Activated T-cell treated with anti-CD3 and anti-CD28 coated beads, Interleukin-2, amount 50 U/mL, for 72 hours (primary cell): ENCODE measurements at regions not wholly inside any gene's neighbourhood (a gene's known extent, or its start where the extent isn't known, plus 50 kb on each side); places are given as distances from the start of the nearest gene placed in this dataset.
A peak's percentile ranks its signal among the peaks of the same experiment; 100 is the strongest.
"Not testable (repeated sequence)": the region's sequence is repeated elsewhere in the genome, so short reads cannot be mapped to it uniquely, and the experiment has no call there.

ENCODE experiments used
- ATAC-seq, 2 donors: fragments of 150-1000 bp; cut with Tn5 transposase; replicated peaks in 1 of 2; 2 replicates each; pipeline ENCODE4 v1.10.0; 2021; ENCODE audit warnings: moderate library complexity in 2 of 2, mild to moderate bottlenecking in 1 of 2
- DNase-seq, 2 donors: peaks; one replicate each; pipeline ENCODE4 v3.0.0; 2021 to 2022; ENCODE audit warnings: mixed read lengths in 1 of 2
- H3K27ac Mint-ChIP-seq: one replicate; pipeline ENCODE4 v1.8.0; 2022; ENCODE audit warnings: mild to moderate bottlenecking, moderate library complexity, mixed read lengths
- H3K27me3 Mint-ChIP-seq: one replicate; pipeline ENCODE4 v1.8.0; 2022; ENCODE audit warnings: low read depth, mixed read lengths
- H3K36me3 Mint-ChIP-seq, 2 donors: one replicate each; pipeline ENCODE4 v1.8.0; 2022; ENCODE audit warnings: mixed read lengths in 2 of 2, mild to moderate bottlenecking in 1 of 2; ENCODE audit not compliant: insufficient read depth in 2 of 2
- H3K4me1 Mint-ChIP-seq: one replicate; pipeline ENCODE4 v1.8.0; 2022; ENCODE audit warnings: low read depth, mixed read lengths
- H3K4me3 Mint-ChIP-seq, 2 donors: one replicate each; pipeline ENCODE4 v1.8.0; 2022; ENCODE audit warnings: mild to moderate bottlenecking in 2 of 2, mixed read lengths in 2 of 2, moderate library complexity in 2 of 2
- H3K9me3 Mint-ChIP-seq, 2 donors: one replicate each; pipeline ENCODE4 v1.8.0; 2022; ENCODE audit warnings: mixed read lengths in 2 of 2

- Mint-ChIP-seq H3K27ac (no peak overlapping the region), H3K36me3 (no peaks in the 10 kb centered on the region), H3K4me3 (peak overlapping the region; percentile 30 to 44), H3K27me3 (peaks cover under 1% of the 10 kb centered on the region), H3K9me3 (no peaks in the 10 kb centered on the region), H3K4me1 (no peaks in the 10 kb centered on the region)
- DNase-seq (no peak), ATAC-seq (no peak)
These were observed 196.6 kb downstream of the MSX2 start for GRCh38 chr5:174920906-174921550.

GRCh38 chr5:174919351-174919750 lies 195.0 kb downstream of the MSX2 start:
- Mint-ChIP-seq H3K27ac (no peak overlapping the region), H3K4me3 (no peak overlapping the region), H3K36me3 (no peaks in the 10 kb centered on the region), H3K4me1 (no peaks in the 10 kb centered on the region), H3K27me3 (peaks cover 8% of the 10 kb centered on the region), H3K9me3 (no peaks in the 10 kb centered on the region)
- ATAC-seq (no peak), DNase-seq (no peak)

DNA sequence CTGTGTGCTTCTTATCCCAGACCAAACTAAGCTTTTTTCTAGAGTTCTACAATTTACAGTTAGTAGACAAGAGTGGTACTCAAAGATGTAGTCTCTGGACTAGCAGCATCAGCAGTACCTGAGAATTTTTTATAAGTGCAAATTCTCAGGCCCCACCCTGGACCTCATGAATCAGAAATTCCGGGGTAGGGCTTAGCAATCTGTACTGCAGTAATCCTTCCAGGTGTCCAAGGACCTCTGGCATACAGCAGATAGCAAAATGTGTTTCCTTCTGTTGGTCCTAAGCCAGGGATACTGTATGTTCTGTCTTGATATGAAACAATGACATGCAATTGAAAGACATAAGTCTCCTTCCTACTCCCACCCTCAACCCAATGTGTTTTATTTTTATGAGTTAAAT lies 194.3 kb downstream of the MSX2 start:
- H3K36me3 Mint-ChIP-seq = no peaks in the 10 kb centered on the region
- no peak overlapping the region for H3K4me3 Mint-ChIP-seq
- H3K4me1 Mint-ChIP-seq = no peaks in the 10 kb centered on the region
- no peak for DNase-seq
- ATAC-seq = no peak
- H3K27ac Mint-ChIP-seq = no peak overlapping the region
- no peaks in the 10 kb centered on the region for H3K9me3 Mint-ChIP-seq
- H3K27me3 Mint-ChIP-seq = peaks cover 13% of the 10 kb centered on the region

DNA sequence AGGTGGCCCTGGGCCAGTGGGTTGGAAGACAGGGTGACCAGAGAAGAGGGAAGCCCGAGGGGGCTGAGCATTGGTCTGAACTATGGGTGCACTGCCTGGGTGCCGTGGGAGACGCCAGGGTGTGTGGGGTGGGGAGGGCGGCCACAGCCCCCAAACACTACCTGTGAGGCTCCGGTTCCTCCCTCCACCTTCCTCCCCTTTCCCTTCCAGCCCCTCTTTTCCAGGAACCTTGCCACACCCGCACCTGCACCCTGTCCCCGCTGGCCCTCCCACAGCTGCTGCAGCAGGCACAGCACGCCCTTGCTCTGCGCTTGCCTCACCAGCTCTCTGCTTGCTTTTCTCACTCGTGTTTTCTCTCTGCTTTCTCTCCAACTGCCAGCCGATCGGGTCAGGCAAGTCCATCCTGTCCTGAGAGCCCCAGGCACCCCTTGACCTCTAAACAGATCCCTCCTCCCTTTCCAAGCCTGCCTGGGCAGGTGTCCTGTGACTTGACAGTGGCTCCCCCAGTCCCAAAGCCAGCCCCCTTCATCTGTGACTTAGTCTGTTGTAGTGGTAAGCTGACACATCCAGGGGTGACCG lies 193.7 kb downstream of the MSX2 start:
- Mint-ChIP-seq H3K36me3 (no peaks in the 10 kb centered on the region), H3K4me3 (no peak overlapping the region), H3K27me3 (peaks cover 13% of the 10 kb centered on the region), H3K4me1 (no peaks in the 10 kb centered on the region), H3K9me3 (no peaks in the 10 kb centered on the region), H3K27ac (no peak overlapping the region)
- ATAC-seq = no peak
- DNase-seq = no peak

DNA sequence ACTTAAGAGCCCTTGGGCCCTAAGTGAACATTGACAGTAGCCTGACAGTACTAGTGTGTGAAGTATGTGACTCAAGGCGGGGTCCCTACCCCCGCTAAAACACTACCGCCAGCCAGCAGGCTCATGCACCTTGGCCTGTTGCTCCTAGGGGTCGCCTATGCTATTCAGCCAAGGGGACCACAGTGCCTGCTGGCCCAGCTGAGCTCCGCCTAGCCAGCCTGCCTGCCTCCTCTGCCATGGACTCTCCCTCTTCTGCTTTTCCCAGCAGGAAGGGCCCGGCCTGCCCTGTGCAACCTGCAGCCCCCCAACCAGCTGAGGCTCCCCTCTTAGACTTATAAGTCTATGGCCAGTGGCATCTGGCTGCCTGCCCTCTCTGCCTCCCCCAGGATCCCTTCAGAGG lies 193.1 kb downstream of the MSX2 start:
- not testable (repeated sequence) for ATAC-seq, H3K36me3 Mint-ChIP-seq, H3K4me1 Mint-ChIP-seq, H3K9me3 Mint-ChIP-seq, H3K4me3 Mint-ChIP-seq, DNase-seq, H3K27ac Mint-ChIP-seq
- H3K27me3 Mint-ChIP-seq = peaks cover 13% of the 10 kb centered on the region

- not testable (repeated sequence) for H3K36me3 Mint-ChIP-seq, H3K4me3 Mint-ChIP-seq, H3K9me3 Mint-ChIP-seq, ATAC-seq, H3K27ac Mint-ChIP-seq, DNase-seq, H3K4me1 Mint-ChIP-seq
- H3K27me3 Mint-ChIP-seq = peaks cover 13% of the 10 kb centered on the region
These were observed 192.5 kb downstream of the MSX2 start for GRCh38 chr5:174916924-174917323.

GRCh38 chr5:174916227-174916626 lies 191.8 kb downstream of the MSX2 start:
- H3K4me3 Mint-ChIP-seq = no peak overlapping the region
- no peaks in the 10 kb centered on the region for H3K9me3 Mint-ChIP-seq
- no peaks in the 10 kb centered on the region for H3K36me3 Mint-ChIP-seq
- DNase-seq (no peak), ATAC-seq (no peak)
- no peak overlapping the region for H3K27ac Mint-ChIP-seq
- no peaks in the 10 kb centered on the region for H3K4me1 Mint-ChIP-seq
- H3K27me3 Mint-ChIP-seq = peaks cover 17% of the 10 kb centered on the region

DNA sequence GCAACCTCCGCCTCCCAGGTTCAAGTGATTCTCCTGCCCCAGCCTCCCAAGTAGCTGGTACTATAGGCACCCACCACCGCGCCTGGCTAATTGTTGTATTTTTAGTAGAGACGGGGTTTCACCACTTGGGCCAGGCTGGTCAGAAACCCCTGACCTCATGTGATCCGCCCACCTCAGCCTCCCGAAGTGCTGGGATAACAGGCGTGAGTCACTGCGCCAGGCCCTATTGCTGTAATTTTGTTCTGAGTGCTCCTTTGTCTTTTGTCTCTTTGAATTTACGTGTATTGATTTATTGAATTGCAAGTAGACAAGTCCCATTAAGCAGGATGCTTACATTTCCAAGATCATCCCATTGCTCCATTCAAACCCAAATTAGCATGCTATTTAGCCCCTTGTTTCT lies 186.7 kb downstream of the MSX2 start:
- no peak for DNase-seq
- H3K36me3 Mint-ChIP-seq = no peaks in the 10 kb centered on the region
- H3K4me1 Mint-ChIP-seq = no peaks in the 10 kb centered on the region
- no peak for ATAC-seq
- no peak overlapping the region for H3K27ac Mint-ChIP-seq
- H3K4me3 Mint-ChIP-seq = no peak overlapping the region
- H3K9me3 Mint-ChIP-seq = no peaks in the 10 kb centered on the region
- H3K27me3 Mint-ChIP-seq = peaks cover 28% of the 10 kb centered on the region

GRCh38 chr5:174910245-174910737 lies 185.9 kb downstream of the MSX2 start:
- DNase-seq = peak; percentile 63 to 70
- peak; percentile 84 to 85 for ATAC-seq
- no peaks in the 10 kb centered on the region for H3K36me3 Mint-ChIP-seq
- H3K4me3 Mint-ChIP-seq = no peak overlapping the region
- H3K27ac Mint-ChIP-seq = no peak overlapping the region
- H3K9me3 Mint-ChIP-seq = no peaks in the 10 kb centered on the region
- H3K27me3 Mint-ChIP-seq = peaks cover 22% of the 10 kb centered on the region
- no peaks in the 10 kb centered on the region for H3K4me1 Mint-ChIP-seq

- no peaks in the 10 kb centered on the region for H3K4me1 Mint-ChIP-seq
- peaks cover 8% of the 10 kb centered on the region for H3K27me3 Mint-ChIP-seq
- H3K27ac Mint-ChIP-seq = no peak overlapping the region
- H3K9me3 Mint-ChIP-seq = peaks cover 0 to 2% of the 10 kb centered on the region in 2 donors
- no peak for ATAC-seq
- DNase-seq = no peak
- no peaks in the 10 kb centered on the region for H3K36me3 Mint-ChIP-seq
- no peak overlapping the region for H3K4me3 Mint-ChIP-seq
These were observed 178.9 kb downstream of the MSX2 start for GRCh38 chr5:174903172-174903732.

- ATAC-seq (no peak), DNase-seq (no peak)
- H3K4me1 Mint-ChIP-seq = no peaks in the 10 kb centered on the region
- peaks cover 0 to 2% of the 10 kb centered on the region in 2 donors for H3K9me3 Mint-ChIP-seq
- peaks cover 8% of the 10 kb centered on the region for H3K27me3 Mint-ChIP-seq
- H3K36me3 Mint-ChIP-seq = no peaks in the 10 kb centered on the region
- H3K27ac Mint-ChIP-seq = no peak overlapping the region
- H3K4me3 Mint-ChIP-seq = no peak overlapping the region
These were observed 177.0 kb downstream of the MSX2 start for GRCh38 chr5:174901336-174901735.

DNA sequence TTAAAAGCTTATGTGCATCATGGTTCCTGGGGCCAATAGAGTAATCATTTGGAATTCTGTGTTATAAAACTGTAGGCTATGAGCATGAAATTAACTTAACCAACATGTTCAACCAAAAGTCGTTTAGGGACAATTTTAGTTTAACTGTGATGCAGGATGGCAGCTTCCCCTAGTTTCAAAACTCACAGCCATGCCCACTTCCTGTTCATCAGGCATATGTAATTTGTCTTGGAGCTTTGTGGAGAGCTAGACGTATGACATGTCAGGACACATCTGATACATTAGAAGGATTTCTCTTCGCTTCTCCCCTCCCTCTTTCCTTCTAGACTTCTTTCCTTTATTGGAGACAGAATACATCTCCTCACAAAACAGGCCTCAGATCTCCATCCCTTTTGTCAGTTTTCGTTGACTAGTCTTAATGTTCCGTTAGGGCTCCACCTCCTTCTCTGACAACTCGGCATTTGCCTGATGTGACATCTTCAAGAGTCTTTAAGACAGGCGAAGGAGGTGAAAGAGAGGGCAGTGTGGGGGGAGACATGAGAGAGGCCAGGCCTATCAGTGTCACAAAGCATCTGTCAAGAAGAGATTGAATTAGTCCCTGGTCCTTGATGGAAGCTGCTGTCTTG lies 176.0 kb downstream of the MSX2 start:
- H3K4me1 Mint-ChIP-seq = no peaks in the 10 kb centered on the region
- no peak overlapping the region for H3K27ac Mint-ChIP-seq
- peaks cover 8% of the 10 kb centered on the region for H3K27me3 Mint-ChIP-seq
- DNase-seq (no peak), ATAC-seq (no peak)
- peaks cover 0 to 2% of the 10 kb centered on the region in 2 donors for H3K9me3 Mint-ChIP-seq
- no peak overlapping the region for H3K4me3 Mint-ChIP-seq
- no peaks in the 10 kb centered on the region for H3K36me3 Mint-ChIP-seq

GRCh38 chr5:174897281-174897950 lies 173.0 kb downstream of the MSX2 start:
- H3K9me3 Mint-ChIP-seq = peaks cover 0 to 3% of the 10 kb centered on the region in 2 donors
- DNase-seq (no peak), ATAC-seq (no peak)

More at GRCh38 chr5:174897281-174897950, 173.0 kb downstream of the MSX2 start:
- Mint-ChIP-seq H3K36me3 (no peaks in the 10 kb centered on the region), H3K4me3 (no peak overlapping the region), H3K27me3 (peaks cover 8% of the 10 kb centered on the region), H3K27ac (no peak overlapping the region), H3K4me1 (no peaks in the 10 kb centered on the region)
